ENCODE measurements at regions not wholly inside any gene's neighbourhood (a gene's known extent, or its start where the extent isn't known, plus 50 kb on each side); places are given as distances from the start of the nearest gene placed in this dataset.

DNA sequence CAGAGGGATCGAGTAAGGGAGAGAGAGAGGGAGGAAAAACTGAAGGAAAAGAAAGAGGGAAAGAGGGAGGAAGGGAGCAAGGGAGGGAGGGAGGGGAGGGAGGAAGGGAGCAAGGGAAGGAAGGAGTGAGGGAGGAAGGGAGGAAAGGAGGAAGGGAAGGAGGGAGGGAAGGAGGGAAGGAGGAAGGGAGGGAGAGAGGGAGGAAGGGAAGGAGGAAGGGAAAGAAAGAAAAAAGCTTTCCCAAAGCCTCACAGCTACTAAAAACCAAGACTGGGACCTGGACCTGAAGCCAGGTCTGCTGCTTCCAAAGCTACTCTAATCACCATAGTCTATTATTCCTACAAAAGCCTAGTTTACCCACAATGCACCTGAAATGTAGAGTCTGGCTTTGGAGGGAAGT lies 259.8 kb upstream of the WWC1 start:
- DNase-seq (ENCODE audit: low read depth in 2 of 2), result no peak

DNA sequence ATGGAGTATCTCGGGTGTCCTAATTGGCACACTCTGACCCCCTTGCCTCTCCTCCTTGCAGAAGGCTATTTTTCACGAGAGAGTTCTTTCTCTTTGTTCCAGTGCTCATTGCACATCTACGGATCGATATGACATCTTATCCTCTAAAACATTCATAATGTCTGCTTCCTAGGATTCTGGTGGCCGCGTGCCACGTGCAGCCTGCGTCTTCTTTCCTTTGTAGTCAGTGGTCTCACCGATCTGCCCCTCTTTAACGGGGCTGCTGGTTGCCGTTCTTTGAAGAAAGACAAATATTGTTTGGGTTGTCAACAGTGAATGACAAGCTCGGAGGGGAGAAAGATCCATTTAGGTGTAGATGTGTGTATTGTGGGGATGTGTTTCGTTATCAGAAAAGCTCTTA lies 252.4 kb upstream of the WWC1 start:
- no peak for DNase-seq (ENCODE audit: low read depth in 2 of 2)

DNA sequence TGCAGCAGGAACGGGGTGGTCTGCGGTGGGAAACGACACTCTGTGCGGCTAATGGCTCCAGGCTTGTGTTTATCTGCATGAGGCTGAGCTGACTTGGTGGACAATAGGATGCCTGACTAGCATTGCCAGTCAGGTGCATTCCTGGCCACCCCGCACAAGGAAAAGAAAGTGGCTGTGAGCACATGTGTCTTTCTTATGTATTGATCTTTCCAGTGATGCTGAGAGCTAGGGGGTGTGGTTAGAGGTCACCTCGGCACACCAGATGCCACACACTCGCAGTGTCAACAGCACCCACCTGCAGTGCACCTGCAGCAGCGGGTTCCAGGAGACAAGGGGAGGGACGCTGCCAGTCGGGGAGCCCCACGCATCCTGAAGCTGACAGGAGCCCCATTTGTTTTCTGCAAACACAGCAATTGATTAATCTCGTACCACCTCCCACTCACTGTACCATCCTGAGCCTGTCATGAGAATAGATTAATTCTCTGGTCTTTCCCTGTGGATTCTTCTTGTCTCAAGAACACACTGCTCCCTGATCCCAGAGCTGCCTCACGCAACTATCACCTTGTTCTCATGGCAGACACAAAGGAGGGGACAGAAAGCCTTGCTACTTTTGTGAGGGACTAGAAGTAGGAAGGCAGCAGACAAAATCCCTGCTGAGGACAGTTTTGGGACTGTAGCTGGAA lies 251.7 kb upstream of the WWC1 start:
- DNase-seq (ENCODE audit: low read depth in 2 of 2), result no peak

DNA sequence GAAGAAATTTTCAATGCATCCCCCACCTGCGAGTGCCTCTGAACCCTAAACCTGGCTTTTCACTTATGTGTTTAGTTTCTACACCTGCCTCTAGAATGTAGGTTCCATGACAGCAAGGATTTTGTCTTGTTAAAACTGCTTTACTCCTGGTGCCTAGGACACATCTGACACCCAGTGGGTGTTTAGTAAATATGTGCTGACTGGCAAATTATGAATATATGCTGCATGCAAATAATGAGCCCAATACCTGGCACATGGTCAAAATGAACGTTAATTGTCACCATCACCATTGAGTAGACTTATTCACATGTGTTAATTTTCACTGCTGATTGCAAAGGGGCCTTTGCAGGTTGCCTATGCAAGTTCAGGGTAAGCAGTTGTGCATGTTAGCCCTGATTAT lies 249.9 kb upstream of the WWC1 start:
- DNase-seq (ENCODE audit: low read depth in 2 of 2), result no peak

- no peak for DNase-seq (ENCODE audit: low read depth in 2 of 2)
Observed at GRCh38 chr5:168042284-168043068, 249.0 kb upstream of the WWC1 start.

DNA sequence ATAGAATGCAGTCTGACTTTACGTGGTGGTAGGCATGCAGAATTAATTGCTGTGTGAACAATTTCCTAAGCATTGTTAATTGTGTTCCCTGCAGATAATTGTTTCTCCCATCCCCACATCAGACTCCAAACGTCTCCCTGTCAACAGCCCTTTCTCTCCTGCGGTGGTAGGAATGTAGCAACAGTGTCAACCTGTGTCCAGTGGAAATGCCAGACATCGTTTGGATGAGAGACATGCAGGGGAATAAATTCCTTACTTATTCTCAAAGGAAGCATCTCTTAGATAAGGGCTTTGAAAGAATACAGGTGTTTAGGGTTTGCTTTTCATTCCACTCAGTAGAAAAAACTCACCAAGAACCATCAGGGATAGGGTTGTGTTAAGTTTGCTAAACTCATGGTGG lies 245.3 kb upstream of the WWC1 start:
- no peak for DNase-seq (ENCODE audit: low read depth in 2 of 2)

DNA sequence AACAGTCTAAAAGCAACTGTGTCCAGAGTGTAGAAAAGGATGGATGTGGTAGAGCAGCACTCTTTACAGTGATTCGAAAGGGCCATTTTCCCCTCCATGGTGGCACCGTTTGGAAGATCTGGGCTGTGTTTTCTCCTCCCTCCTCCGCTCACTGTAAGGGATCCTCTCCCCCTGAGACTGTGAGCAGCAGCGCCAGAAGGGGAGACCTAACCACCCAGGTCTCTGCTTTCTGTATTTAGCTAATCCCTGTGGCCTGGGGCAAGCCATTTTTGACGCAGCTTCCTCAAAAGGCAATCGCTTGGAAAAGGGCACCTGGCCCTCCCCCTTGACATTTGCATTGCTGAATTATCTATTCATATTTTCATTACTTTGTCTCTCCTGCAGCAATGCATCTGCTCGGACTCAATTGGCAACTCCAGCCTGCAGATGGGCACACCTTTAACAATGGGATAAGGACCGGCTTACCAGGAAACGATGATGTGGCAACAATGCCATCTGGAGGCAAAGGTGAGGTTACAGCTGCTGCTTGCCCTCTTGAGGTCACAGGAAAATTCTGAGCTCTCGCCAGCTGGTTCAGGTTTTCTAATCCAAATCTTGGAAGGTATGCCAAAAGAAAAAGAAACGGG lies 244.3 kb upstream of the WWC1 start:
- DNase-seq (ENCODE audit: low read depth in 2 of 2), result no peak

- no peak for DNase-seq (ENCODE audit: low read depth in 2 of 2)
Observed at GRCh38 chr5:168047669-168048111, 243.8 kb upstream of the WWC1 start.

DNA sequence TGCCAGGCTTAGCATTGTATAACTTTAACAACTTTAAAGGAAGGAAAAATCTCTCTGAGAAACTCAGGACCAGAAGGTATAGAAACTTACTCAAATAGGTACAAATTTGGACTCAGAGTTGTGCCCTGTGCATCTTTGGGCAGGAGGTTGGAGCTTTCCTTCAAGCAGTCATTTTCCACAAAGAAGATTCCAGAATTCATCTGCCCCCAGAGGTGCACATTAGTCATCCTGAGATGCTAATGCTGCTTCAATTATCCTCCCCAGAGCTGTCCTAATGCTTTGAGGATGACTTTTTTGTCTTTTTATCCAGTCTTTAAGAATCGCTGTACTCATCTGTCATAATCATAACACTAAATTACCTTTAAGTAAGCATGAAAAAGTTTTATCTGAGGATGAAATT lies 243.0 kb upstream of the WWC1 start:
- DNase-seq (ENCODE audit: low read depth in 2 of 2), result no peak

DNA sequence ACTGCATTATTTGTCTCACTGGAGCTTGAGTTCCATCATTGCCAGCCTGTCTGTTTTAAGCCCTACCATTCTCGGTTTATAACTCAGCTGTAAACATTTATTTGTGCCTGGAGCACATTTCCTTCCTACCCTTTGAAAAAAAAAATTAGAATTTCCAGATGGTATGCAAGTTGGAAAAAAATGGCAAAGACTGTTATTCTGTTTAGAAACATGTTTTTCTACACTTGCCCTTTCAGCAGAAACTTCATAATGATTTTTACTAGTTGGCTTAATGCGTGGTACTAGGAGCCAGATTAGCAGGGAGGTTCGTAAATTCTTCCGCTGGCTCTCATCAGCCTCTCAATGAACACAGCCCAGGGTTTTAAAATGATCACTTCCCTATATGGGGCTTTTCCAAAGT lies 238.8 kb upstream of the WWC1 start:
- DNase-seq (ENCODE audit: low read depth in 2 of 2), result no peak

DNA sequence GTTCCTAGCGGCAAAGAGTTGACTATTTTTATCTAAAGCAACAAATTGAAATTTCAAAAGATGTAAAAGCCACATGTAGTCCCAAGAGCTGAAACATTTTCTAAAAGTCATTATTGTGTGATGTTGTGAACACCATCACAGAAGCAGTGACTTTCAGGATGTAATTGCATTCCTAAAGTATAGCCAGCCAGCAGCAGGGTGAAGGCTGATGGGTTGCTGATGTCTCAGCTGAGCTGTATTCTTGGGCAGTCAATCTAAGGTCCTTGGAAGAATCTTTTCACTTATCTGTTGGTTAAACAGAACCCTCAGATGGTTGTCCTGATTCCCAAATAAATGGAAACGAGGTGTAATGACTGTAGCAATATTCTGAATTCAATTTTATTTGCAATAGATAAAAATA lies 237.4 kb upstream of the WWC1 start:
- no peak for DNase-seq (ENCODE audit: low read depth in 2 of 2)

- DNase-seq (ENCODE audit: low read depth in 2 of 2), result no peak
Observed at GRCh38 chr5:168055141-168055683, 236.2 kb upstream of the WWC1 start.

GRCh38 chr5:168055961-168056360 lies 235.5 kb upstream of the WWC1 start:
- DNase-seq (ENCODE audit: low read depth in 2 of 2), result no peak

DNA sequence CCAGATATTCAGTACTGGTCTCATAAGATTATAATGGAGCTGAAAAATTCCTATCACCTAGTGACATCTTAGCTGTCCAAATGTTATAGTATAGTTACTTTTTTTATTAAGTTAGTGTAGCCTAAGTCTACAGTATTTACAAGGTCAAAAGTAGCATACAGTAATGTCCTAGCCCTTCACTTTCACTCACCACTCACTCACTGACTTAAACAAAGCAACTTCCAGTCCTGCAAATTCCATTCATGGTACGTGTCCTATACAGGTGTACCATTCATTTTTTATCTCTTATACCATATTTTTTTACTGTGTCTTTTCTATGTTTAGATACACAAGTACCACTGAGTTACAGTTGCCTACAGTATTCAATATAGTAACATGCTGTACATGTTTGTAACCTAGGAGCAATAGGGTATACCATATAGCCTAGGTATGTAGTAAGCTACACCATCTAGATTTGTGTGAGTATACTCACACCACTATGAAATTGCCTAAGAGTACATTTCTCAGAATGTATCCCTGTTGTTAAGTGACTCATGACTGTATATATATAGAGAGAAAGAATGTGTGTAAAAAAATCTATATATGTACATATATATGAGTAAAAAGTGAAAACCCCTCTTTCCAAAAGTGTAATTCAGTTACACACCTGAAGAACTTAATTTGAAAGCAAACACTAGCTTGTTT lies 234.8 kb upstream of the WWC1 start:
- DNase-seq (ENCODE audit: low read depth in 2 of 2), result no peak

DNA sequence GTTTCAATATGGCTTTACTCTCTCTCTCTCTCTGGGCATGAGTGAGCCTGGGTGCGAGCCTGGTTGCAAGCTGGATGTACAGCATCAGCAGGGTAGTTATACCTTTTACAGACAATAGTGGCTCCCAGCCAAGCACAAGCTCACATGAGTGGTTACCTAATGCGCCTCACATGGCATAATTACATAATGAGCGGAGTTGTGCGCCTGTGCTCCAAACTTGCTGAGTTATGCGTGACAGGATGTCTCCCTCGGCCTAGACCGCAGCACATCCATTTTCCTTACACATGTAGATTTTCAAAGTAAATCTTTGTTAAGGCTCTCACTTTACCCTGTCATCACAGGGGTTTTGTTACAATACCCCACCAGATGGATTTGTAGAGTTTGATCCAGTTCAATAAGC lies 233.5 kb upstream of the WWC1 start:
- DNase-seq (ENCODE audit: low read depth in 2 of 2), result no peak

DNA sequence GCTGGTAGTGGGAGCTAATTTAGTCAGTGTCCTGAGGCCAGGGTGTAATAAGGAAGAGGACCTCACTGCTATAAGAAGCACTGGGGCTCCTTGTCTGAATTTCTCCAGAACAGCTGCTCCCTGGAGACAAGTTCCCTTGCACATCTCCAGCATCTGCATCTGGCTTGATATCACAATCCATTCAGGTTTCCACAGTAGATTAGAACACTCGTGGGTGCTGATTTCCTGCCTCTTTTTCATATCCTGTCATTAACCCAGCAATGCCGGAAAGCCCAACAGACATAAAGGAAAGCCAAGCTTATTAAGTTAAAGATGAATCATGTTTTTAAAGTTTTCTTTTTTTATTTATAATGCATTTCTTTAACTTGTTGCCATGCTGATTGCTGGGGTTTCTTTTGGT lies 232.3 kb upstream of the WWC1 start:
- no peak for DNase-seq (ENCODE audit: low read depth in 2 of 2)

DNA sequence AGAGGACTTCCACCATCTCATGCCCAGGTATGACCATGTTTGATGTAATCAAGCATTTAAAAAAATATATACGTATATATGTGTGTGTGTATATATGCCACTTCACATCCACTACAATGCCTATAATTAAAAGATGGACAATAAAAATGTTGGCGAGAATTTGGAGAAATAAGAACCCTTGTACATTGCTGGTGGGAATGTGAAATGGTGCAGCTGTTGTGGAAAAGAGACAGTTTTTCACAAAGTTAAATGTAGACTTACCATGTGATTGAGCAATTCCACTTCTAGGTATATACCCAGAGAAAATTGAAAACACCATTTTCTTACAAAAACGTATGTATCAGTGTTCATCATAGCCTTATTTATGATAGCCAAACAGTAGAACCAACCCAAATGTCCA lies 229.2 kb upstream of the WWC1 start:
- DNase-seq (ENCODE audit: low read depth in 2 of 2), result no peak

DNA sequence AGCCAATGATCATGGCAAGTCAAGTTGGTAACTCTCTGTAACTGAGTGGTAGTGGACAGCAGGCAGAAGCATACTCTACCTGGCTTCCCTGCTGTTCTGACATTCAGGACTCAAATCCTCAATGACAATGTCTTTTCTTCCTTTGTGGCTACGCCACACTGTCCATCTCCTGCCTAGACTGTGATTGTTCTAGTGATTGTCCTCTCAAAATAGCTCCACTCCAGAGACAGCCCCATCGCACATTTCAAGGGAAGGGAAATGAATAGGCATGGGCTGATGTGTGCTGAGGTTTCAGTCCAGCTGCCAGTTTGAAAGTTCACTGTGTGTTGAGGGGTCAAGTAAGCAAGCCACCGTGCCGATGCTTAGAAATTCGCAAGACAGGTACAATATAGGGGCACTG lies 227.0 kb upstream of the WWC1 start:
- DNase-seq (ENCODE audit: low read depth in 2 of 2), result no peak

- no peak for DNase-seq (ENCODE audit: low read depth in 2 of 2)
Observed at GRCh38 chr5:168064933-168065622, 226.4 kb upstream of the WWC1 start.

- no peak for DNase-seq (ENCODE audit: low read depth in 2 of 2)
Observed at GRCh38 chr5:168066536-168067208, 224.8 kb upstream of the WWC1 start.

DNA sequence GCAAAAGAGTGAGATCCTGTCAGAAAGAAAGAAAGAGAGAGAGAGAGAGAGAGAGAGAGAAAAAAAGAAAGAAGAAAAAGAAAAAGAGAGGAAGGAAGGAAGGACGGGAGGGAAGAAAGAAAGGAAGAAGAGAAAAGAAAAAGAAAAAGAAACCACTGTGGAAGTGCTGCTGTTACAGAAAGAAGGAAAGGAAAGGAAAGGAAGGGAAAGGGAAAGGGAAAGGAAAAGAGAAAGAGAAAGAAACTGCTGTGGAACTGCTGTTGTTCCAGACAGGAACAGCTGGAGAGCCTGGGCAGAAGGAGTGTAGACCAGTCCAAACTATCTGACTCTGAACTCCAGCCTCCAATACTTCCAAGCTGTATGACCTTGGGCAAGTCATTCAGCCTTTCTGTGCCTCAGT lies 220.7 kb upstream of the WWC1 start:
- no peak for DNase-seq (ENCODE audit: low read depth in 2 of 2)

Data from stimulated activated CD4-positive, alpha-beta T cell treated with anti-CD3 and anti-CD28 coated beads, Interleukin-1b, Interleukin-23, amount 100 ng/mL, for 4 hours (primary cell).